ENCODE measurements at regions not wholly inside any gene's neighbourhood (a gene's known extent, or its start where the extent isn't known, plus 50 kb on each side); places are given as distances from the start of the nearest gene placed in this dataset.

DNA sequence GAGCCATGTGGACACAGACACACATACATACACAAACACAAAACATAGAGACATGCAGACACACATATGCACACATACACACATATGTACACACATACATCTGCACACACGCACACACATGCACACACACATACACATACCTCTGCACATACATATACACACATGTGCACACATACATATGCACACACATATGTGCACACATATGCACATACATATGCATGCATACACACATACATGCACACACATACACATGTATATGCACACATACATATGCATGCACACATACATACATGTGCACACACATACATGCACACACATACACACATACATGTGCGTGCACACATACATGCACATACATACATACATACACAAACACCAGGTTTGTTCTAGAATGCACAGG is 236.3 kb upstream of the FOXK1 start:
- Mint-ChIP-seq H3K27me3 (ENCODE audit: insufficient read depth, low read depth) (peaks cover 7% of the 10 kb centered on the region), H3K4me3 (no peak overlapping the region), H3K27ac (no peak overlapping the region), H3K36me3 (no peaks in the 10 kb centered on the region), H3K9me3 (no peaks in the 10 kb centered on the region), H3K4me1 (peaks cover 3% of the 10 kb centered on the region)
- TF ChIP-seq EZH2phosphoT487 (IDR thresholded peaks at IDR 0.05) (no peak), EZH2 (IDR thresholded peaks at IDR 0.05) (no peak)
- TF ChIP-seq, protein P1, sequence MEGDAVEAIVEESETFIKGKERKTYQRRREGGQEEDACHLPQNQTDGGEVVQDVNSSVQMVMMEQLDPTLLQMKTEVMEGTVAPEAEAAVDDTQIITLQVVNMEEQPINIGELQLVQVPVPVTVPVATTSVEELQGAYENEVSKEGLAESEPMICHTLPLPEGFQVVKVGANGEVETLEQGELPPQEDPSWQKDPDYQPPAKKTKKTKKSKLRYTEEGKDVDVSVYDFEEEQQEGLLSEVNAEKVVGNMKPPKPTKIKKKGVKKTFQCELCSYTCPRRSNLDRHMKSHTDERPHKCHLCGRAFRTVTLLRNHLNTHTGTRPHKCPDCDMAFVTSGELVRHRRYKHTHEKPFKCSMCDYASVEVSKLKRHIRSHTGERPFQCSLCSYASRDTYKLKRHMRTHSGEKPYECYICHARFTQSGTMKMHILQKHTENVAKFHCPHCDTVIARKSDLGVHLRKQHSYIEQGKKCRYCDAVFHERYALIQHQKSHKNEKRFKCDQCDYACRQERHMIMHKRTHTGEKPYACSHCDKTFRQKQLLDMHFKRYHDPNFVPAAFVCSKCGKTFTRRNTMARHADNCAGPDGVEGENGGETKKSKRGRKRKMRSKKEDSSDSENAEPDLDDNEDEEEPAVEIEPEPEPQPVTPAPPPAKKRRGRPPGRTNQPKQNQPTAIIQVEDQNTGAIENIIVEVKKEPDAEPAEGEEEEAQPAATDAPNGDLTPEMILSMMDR (IDR thresholded peaks at IDR 0.05): no peak
- Histone ChIP-seq H4K20me1 (ENCODE audit: low read depth) (no peaks in the 10 kb centered on the region), H3K9me3 (ENCODE audit: low read depth) (no peaks in the 10 kb centered on the region), H3K4me2 (no peak overlapping the region), H3K4me3 (no peak overlapping the region), H3K27me3 (no peaks in the 10 kb centered on the region), H3K4me1 (no peaks in the 10 kb centered on the region), H3K79me2 (ENCODE audit: low read depth) (no peaks in the 10 kb centered on the region), H3F3A (ENCODE audit: low read depth) (peaks cover 11% of the 10 kb centered on the region), H2AFZ (replicated peaks) (no peak overlapping the region), H3K27ac (no peak overlapping the region), H3K9ac (no peak overlapping the region), H3K36me3 (no peaks in the 10 kb centered on the region)
- DNase-seq (ENCODE audit: low spot score): no peak

DNA sequence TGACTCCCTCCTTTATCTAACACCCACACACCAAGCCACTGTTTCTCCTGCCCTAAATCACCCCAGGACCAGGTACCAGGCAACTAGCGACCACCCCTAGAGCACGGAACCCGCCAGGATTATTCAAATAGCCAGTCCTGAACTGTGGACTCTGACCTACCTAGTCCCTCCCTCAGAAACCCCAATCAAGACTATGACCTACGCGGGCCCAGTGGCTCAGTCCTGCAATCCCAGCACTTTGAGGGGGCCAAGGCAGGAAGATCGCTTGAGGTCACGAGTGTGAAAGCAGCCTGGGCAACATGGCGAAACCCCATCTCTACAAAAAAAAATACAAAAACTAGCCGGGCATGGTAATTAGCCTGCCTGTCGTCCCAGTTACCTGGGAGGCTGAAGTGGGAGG is 232.8 kb upstream of the FOXK1 start:
- H3K79me2 ChIP-seq (ENCODE audit: low read depth): no peaks in the 10 kb centered on the region
- DNase-seq (ENCODE audit: low spot score): no peak
- TF ChIP-seq EZH2phosphoT487 (IDR thresholded peaks at IDR 0.05) (no peak), EZH2 (IDR thresholded peaks at IDR 0.05) (no peak)
- TF ChIP-seq, protein P1 (IDR thresholded peaks at IDR 0.05): no peak
- Mint-ChIP-seq H3K27me3 (ENCODE audit: insufficient read depth, low read depth) (peaks cover 9% of the 10 kb centered on the region), H3K4me1 (peaks cover 3% of the 10 kb centered on the region), H3K4me3 (no peak overlapping the region), H3K9me3 (no peaks in the 10 kb centered on the region), H3K27ac (no peak overlapping the region), H3K36me3 (no peaks in the 10 kb centered on the region)
- no peak overlapping the region for H3K27ac ChIP-seq
- H3K4me3 ChIP-seq: no peak overlapping the region
- H4K20me1 ChIP-seq (ENCODE audit: low read depth): no peaks in the 10 kb centered on the region
- no peaks in the 10 kb centered on the region for H3K4me1 ChIP-seq
- no peak overlapping the region for H3K9ac ChIP-seq
- no peaks in the 10 kb centered on the region for H3K27me3 ChIP-seq
- peaks cover 5% of the 10 kb centered on the region for H3F3A ChIP-seq (ENCODE audit: low read depth)
- H3K36me3 ChIP-seq: no peaks in the 10 kb centered on the region
- no peak overlapping the region for H3K4me2 ChIP-seq
- H3K9me3 ChIP-seq (ENCODE audit: low read depth): no peaks in the 10 kb centered on the region
- H2AFZ ChIP-seq (replicated peaks): no peak overlapping the region

GRCh38 chr7:4450483-4450882 is 231.6 kb upstream of the FOXK1 start:
- Mint-ChIP-seq H3K9me3 (no peaks in the 10 kb centered on the region), H3K27me3 (ENCODE audit: insufficient read depth, low read depth) (peaks cover 5% of the 10 kb centered on the region), H3K27ac (no peak overlapping the region), H3K36me3 (no peaks in the 10 kb centered on the region), H3K4me1 (peaks cover under 1% of the 10 kb centered on the region), H3K4me3 (no peak overlapping the region)
- no peak for DNase-seq (ENCODE audit: low spot score)
- Histone ChIP-seq H3K4me3 (no peak overlapping the region), H3K4me2 (no peak overlapping the region), H3K79me2 (ENCODE audit: low read depth) (no peaks in the 10 kb centered on the region), H3F3A (ENCODE audit: low read depth) (peaks cover 5% of the 10 kb centered on the region), H3K27me3 (no peaks in the 10 kb centered on the region), H3K27ac (no peak overlapping the region), H3K9me3 (ENCODE audit: low read depth) (no peaks in the 10 kb centered on the region), H3K4me1 (no peaks in the 10 kb centered on the region), H4K20me1 (ENCODE audit: low read depth) (no peaks in the 10 kb centered on the region), H3K9ac (no peak overlapping the region), H3K36me3 (no peaks in the 10 kb centered on the region), H2AFZ (replicated peaks) (no peak overlapping the region)
- TF ChIP-seq, protein P1 (IDR thresholded peaks at IDR 0.05): no peak
- TF ChIP-seq EZH2 (IDR thresholded peaks at IDR 0.05) (no peak), EZH2phosphoT487 (IDR thresholded peaks at IDR 0.05) (no peak)
